ENCODE measurements at regions not wholly inside any gene's neighbourhood (a gene's known extent, or its start where the extent isn't known, plus 50 kb on each side); places are given as distances from the start of the nearest gene placed in this dataset.
A peak's percentile ranks its signal among the peaks of the same experiment; 100 is the strongest.
"Not testable (repeated sequence)": the region's sequence is repeated elsewhere in the genome, so short reads cannot be mapped to it uniquely, and the experiment has no call there.

DNA sequence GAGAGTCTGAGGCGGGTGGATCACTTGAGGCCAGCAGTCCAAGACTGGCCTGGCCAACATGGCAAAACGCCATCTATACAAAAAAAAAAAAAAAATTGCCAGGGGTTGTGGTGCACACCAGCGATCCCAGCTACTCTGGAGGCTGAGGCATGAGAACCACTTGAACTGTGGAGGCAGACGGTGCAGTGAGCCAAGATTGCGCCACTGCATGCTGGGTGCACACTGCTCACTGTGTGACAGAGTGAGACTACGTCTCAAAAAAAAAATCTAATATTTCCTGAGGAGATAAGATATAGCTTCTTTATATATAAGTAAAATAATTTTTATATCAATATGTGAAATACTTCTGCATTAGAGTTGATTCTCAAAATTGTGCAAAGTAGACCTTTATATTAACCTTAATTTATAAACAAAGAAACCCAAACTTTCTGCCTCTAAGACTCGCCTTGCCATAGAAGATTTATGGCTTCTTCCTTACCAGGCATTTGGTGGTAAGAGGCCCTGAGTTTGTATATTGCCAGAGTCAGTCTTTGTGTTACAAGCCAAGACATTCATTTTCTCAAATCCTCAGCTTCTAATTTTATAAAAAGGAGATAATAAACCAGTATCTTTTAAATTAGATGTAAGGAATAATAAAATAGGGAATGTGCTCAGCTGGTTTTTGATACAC, 1226.7 kb downstream of the FLRT2 start:
- no peak for DNase-seq

GRCh38 chr14:86750488-86750887, 1220.5 kb downstream of the FLRT2 start:
- DNase-seq = not testable (repeated sequence)

DNA sequence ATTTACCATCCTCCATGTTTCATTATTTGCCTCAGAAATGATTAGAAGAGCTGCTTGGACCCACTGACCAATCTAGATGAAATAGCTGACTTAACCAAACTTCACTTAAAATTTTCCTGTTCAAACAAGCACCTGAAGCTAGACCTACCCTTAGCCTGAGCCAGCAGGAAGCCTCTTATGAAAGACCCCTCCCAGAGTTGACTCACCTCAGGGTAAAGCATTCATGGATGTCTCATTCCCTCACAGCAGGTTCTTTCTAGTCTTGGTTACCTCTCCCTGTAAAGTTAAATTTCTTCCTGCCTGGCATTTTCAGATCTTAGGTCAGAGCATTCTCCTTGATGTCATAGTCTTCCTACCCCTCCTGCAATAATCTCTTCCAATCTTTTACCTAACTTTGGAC, 1209.8 kb downstream of the FLRT2 start:
- no peak for DNase-seq

DNA sequence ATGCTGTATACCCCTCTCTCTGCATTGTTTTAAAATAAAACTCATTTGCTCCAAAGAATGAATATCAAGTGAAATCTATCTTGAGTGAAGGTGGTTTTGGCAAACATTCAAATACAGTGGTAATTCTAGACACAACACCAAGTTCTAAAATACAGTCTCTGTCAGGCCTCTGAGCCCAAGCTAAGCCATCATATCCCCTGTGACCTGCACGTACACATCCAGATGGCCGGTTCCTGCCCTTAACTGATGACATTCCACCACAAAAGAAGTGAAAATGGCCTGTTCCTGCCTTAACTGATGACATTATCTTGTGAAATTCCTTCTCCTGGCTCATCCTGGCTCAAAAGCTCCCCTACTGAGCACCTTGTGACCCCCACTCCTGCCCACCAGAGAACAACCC, 1201.5 kb downstream of the FLRT2 start:
- DNase-seq = not testable (repeated sequence)

DNA sequence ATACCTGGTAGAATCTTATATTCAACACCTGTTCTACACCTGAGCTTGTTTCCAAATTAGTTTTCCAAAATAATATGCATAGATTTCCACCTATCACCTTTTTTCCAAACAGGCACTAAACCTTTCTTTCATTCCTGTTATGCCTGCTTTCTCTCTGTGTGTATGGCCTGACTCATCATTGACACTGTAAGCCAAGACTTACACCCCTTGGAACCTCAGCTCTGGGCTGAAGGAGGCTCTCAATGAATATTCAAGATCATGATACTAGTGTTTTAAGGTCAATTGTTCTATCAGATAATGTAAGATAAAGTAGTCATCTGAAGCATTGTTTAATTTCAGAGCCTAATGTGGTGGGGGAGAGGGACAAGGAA, 1193.3 kb downstream of the FLRT2 start:
- DNase-seq = no peak

DNA sequence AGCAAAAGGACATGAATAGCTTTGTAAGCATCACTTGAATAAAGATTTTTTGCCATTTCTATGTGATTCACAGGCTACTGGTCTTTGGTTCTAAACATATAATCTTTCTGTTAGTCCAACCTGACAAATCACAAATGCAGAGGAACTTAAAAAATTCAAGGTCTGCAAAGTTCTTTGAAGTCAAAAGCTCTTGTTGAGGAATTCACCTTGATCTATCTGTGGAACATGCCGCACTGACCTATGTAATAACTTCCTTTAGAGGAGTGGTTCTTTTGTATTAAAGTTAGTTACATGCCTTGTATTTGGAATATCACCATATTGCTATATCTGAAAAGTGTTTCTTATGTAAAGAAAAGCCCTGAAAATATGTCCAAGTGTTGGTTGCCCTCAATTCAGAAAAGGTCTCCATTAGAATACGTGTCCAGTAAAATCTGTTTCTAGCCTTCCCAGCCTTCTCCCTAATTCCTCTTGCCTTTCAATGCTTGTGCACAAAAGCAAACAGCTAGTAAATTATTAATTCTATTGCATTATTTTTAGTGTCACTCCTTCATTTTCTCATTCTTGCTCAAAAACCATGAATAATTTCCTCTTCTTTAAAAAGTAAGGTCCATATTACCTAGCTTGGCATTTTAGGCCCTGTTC, 1192.8 kb downstream of the FLRT2 start:
- DNase-seq = no peak

- no peak for DNase-seq
Observed at GRCh38 chr14:86714575-86714974, 1184.6 kb downstream of the FLRT2 start.

DNA sequence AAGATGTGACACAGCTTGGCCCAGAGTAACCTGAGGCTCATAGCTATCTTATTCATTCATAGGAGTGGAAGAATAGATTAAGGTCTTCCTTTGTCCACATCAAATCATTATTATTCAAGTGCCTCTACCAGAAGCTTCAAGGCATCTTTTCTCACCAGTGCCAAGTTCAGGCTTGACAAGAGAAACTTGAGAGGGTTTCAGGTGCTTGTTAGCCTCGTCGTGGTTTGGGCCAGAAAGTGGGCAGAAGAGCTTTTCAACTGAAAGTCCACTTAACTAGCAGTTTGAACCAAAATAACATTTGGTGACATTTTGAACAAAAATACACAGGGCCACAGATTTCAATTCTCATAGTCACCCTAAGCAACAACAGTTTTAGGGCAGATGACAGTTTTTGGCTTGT, 1184.2 kb downstream of the FLRT2 start:
- no peak for DNase-seq

DNA sequence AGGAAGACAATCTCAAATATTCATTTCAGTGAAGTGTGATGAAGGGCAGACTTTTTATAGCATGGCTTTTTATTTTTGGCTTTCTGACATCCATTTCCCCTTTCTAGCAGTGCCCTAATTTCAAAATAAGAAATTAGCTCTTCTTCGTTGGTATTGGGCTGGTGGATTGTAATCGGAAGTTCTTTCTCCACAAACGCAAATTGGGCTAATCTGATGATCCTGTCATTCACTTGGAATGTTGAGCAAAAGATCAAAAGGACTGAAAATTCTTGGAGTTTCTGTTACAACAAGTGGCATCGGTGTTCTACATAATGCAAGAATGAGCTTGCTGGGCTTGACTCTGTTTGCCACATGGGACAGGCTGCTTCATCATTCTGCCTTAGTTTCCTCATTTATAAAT, 1182.8 kb downstream of the FLRT2 start:
- DNase-seq = no peak

- DNase-seq = no peak
Observed at GRCh38 chr14:86712176-86712575, 1182.2 kb downstream of the FLRT2 start.

- DNase-seq = no peak
Observed at GRCh38 chr14:86708846-86709339, 1178.9 kb downstream of the FLRT2 start.

DNA sequence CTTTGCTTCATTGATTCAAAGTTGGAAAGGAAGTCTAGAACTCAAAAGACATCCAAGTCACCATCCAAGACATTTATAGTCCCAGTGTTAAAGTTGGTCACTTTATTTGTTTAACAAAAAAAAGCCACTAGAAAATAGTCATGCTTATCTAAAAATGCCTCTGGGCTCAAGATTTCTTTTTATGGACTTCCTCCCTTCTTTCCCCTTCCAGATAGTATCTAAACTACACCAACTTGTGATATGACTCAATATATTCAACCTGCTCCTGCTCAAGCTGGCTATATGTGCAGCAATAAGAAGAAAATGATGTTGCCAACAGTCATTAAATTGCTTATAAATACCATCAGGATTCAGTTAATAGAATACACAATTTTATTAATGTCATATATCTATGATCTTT, 1177.1 kb downstream of the FLRT2 start:
- no peak for DNase-seq

DNA sequence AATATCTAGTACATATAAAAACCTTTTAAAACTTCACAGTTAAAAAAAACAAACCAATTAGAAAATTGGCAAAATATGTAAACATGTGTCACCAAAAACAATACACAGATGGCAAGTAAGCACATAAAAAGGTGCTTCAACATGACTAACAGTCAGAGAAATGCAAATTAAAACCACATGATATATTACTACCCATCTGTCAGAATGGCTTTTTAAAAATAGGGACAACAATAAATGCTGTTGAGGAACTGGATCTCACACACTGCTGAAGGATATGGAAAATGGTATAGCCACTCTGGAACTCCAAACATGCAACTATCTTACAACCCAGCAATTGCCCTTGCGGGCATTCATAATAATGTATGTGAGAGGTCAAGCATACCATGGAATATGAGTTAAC, 1153.6 kb downstream of the FLRT2 start:
- DNase-seq = no peak

- DNase-seq = no peak
Observed at GRCh38 chr14:86675059-86675458, 1145.1 kb downstream of the FLRT2 start.

DNA sequence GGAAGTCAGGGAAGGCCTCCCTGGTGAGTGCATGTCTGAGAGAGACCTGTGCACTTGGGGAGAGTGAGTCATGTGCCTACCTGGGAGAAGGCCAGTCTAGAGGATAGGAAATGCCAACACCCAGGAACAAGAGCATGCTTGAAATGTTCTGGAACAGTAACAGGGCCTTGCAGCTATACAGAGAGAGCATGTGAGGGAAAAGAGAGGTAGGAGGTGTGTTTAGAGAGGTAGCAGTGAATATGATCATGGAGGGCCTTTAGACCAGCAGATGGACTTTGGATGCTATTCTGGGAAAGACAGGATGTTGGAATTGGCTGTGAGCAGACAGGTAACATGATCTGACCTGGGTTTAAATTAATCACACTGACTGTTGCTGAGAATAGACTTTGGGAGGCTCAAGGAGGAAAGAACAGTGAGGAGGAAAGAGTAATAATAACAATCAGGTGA, 1143.6 kb downstream of the FLRT2 start:
- DNase-seq = no peak

DNA sequence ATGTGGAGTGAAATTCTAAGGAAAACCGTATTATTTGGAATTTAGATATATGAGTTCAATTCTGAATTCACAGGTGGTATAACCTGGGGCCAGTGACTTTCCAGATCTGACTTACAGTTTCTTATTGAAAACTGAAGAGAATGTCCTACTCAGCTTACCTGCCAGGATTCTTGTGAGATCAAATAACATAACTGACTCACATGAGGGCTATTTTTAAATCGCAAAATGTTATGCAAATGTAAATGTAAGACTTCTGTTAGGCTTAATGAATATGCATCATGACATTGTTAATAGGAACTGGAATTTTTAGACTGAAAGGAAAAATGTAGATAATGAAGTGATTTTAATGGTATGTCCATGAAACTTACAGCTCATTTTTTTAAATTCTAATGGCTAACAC, 1142.1 kb downstream of the FLRT2 start:
- no peak for DNase-seq

- no peak for DNase-seq
Observed at GRCh38 chr14:86665975-86666374, 1136.0 kb downstream of the FLRT2 start.

DNA sequence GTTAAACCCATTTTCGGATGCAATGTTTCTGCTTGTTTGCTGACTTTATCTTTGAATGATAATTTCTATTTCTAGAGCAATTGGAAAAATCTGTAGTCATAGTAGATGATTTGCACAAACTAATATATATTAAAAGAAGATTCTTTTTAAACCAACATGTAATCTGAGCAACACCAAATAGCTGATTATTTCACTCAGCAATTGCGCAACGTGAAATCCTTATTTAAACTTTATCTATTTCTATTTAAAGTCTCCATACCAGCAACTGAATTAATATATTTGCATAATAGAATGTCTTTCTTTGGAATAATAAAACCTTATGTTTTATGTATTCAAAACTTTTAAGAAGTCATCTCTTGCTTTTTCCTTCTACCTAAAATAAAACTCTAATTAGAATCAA, 1132.4 kb downstream of the FLRT2 start:
- no peak for DNase-seq

GRCh38 chr14:86654558-86655184, 1124.7 kb downstream of the FLRT2 start:
- peak in 8 of 56 donors; percentile 0 to 24 (median 4) for DNase-seq

DNA sequence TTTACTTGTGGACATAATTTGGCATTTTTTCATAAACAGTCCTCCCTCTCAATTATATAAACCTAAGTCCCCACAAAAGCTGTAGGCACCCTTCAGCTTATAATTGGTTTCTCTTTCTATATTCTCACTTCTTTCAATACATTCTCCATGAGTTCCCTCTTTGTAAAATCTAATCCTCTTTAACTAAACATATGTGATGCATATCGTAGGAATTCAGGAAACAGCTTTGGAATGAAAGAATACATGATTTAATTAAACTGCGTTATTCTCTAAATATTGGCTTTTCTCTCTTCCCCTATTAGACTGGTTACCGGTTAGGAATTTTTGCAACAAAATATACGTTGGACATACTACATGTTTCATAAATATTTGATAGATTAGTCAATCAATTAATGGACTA, 1122.6 kb downstream of the FLRT2 start:
- no peak for DNase-seq

DNA sequence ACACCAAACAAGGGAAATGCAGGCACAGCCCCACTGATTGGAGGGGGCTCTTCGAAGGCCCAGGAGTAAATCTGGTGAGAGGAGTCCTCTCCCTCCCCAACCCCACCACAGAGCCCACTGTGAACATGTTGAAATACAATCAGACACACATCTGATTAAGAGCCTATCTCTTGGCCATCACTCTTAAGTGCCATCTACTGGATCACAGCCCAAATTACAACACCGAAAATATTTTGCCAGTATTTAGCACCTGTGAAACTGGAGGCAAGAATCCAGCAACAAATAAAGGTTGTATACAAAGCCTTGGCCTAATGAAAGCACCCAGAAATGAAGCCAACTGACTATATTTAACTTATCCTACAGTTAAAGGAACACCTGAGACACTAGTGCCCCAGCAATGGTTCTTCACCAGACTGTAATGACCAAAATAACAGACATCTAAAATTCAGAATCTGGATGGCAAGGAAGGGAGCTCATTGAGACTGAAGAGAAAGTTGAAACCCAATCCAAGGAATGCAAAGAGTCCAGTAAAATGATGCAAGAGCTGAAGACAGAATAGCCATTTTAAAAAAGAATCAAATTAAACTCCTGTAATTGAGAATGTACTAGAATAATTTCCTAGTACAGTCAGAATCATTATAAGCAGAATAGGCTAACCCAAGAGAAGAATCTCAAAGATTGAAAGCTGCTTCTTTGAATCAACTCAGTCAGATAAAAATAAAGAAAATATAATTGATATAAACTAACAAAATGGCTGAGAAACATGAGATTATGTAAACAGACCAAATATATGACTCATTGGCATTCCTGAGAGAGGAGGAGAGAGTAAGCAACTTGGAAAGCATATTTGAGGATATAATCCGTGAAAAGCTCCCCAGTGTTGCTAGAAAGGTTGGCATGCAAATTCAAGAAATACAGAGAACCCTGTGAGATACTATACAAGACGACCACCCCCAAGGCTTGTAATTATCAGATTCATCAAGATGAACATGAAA, 1117.0 kb downstream of the FLRT2 start:
- no peak for DNase-seq

DNA sequence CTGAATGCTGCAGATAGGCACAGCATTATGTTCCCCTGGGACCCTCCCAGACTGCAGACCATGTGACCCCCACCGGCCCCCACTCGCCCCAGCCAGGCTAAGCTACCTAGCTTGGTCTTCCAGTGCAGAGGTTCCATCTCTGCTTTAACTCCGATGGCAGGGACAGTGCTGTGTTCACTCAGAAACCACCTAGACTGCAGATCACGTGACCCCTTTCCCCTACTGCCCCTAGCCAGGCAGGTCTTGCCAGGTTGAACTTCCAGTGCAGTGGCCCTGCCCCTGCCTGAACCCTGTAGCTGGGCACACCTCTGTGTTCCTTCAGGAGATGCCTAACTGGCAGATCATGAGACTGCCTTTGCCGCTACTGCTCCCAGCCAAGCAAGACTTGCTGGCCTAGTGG, 1116.2 kb downstream of the FLRT2 start:
- no peak for DNase-seq

Measured in amygdala (tissue), 56 donors.